GM23248 (cell line): ENCODE measurements at regions not wholly inside any gene's neighbourhood (a gene's known extent, or its start where the extent isn't known, plus 50 kb on each side); places are given as distances from the start of the nearest gene placed in this dataset.

ENCODE experiments used
- EZH2 ChIP-seq: fragments of 200-600 bp; sonication (generic); IDR thresholded peaks from 2 replicates; pipeline ENCODE4 v1.6.1; 2018; ENCODE audit warnings: antibody characterized with exemption, mild to moderate bottlenecking; ENCODE audit not compliant: insufficient read depth, poor library complexity, severe bottlenecking
- EZH2phosphoT487 ChIP-seq: fragments of 200-600 bp; sonication (generic); IDR thresholded peaks from 2 replicates; pipeline ENCODE4 v1.6.1; 2018; ENCODE audit warnings: antibody characterized with exemption, moderate library complexity, mild to moderate bottlenecking, low read depth; ENCODE audit not compliant: insufficient read depth

DNA sequence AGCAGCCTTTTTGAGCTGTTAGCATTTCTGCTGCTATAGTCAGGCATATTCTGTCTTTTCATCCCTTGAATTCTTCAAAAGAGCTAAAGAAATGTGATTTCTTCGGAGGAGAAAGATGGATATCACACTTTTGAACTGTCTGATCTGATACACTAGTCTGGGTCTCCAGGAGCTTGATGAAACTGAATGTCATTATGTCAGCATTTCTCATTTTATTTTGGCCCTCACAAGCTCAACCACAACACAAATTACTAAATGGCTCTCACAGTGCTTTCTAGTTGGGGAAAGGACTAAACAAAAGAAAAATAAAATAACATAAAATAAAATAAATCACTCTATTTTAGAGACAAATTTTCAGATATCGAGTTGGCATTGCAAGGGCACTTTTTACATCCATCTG lies 655.3 kb upstream of the SPANXN1 start:
- TF ChIP-seq EZH2 (no peak), EZH2phosphoT487 (no peak)
